Endothelial cell (in vitro differentiated cells): ENCODE measurements at regions not wholly inside any gene's neighbourhood (a gene's known extent, or its start where the extent isn't known, plus 50 kb on each side); places are given as distances from the start of the nearest gene placed in this dataset.

Experiments
- DNase-seq: peaks from one replicate; pipeline ENCODE4 v3.0.0; 2021; ENCODE audit warnings: low spot score
- H3K27ac Mint-ChIP-seq: one replicate; pipeline ENCODE4 v1.8.0; 2021; ENCODE audit warnings: mixed read lengths, inconsistent platforms; ENCODE audit not compliant: unreplicated experiment
- H3K27me3 Mint-ChIP-seq: one replicate; pipeline ENCODE4 v1.8.0; 2021; ENCODE audit warnings: mild to moderate bottlenecking, moderate library complexity, mixed read lengths, inconsistent platforms; ENCODE audit not compliant: unreplicated experiment
- H3K36me3 Mint-ChIP-seq: one replicate; pipeline ENCODE4 v1.8.0; 2021; ENCODE audit warnings: mild to moderate bottlenecking, low read depth, mixed read lengths, inconsistent platforms; ENCODE audit not compliant: unreplicated experiment
- H3K4me1 Mint-ChIP-seq: one replicate; pipeline ENCODE4 v1.8.0; 2021; ENCODE audit warnings: mild to moderate bottlenecking, mixed read lengths, inconsistent platforms; ENCODE audit not compliant: unreplicated experiment
- H3K4me3 Mint-ChIP-seq: one replicate; pipeline ENCODE4 v1.8.0; 2021; ENCODE audit warnings: mild to moderate bottlenecking, mixed read lengths, inconsistent platforms; ENCODE audit not compliant: unreplicated experiment
- H3K9me3 Mint-ChIP-seq: one replicate; pipeline ENCODE4 v1.8.0; 2021; ENCODE audit warnings: mixed read lengths, inconsistent platforms; ENCODE audit not compliant: unreplicated experiment
- CTCF ChIP-seq: fragments of 200-600 bp; sonication (generic); IDR thresholded peaks from one replicate; pipeline ENCODE4 v1.5.0; 2021; ENCODE audit warnings: antibody characterized with exemption; ENCODE audit not compliant: unreplicated experiment

GRCh38 chr6:85137865-85138264 is 312.0 kb upstream of the NT5E start:
- H3K4me3 Mint-ChIP-seq, result no peak overlapping the region
- DNase-seq, result no peak
- no peaks in the 10 kb centered on the region for H3K27me3 Mint-ChIP-seq
- no peaks in the 10 kb centered on the region for H3K4me1 Mint-ChIP-seq
- TF ChIP-seq CTCF, result no peak
- no peaks in the 10 kb centered on the region for H3K36me3 Mint-ChIP-seq
- no peaks in the 10 kb centered on the region for H3K9me3 Mint-ChIP-seq
- H3K27ac Mint-ChIP-seq, result no peak overlapping the region

GRCh38 chr6:85136310-85136709 is 313.6 kb upstream of the NT5E start:
- H3K4me3 Mint-ChIP-seq, result no peak overlapping the region
- no peaks in the 10 kb centered on the region for H3K4me1 Mint-ChIP-seq
- no peaks in the 10 kb centered on the region for H3K27me3 Mint-ChIP-seq
- no peak for TF ChIP-seq CTCF
- no peaks in the 10 kb centered on the region for H3K36me3 Mint-ChIP-seq
- DNase-seq, result no peak
- H3K9me3 Mint-ChIP-seq, result no peaks in the 10 kb centered on the region
- no peak overlapping the region for H3K27ac Mint-ChIP-seq

- no peaks in the 10 kb centered on the region for H3K9me3 Mint-ChIP-seq
- H3K4me3 Mint-ChIP-seq, result no peak overlapping the region
- no peaks in the 10 kb centered on the region for H3K36me3 Mint-ChIP-seq
- no peak overlapping the region for H3K27ac Mint-ChIP-seq
- DNase-seq, result no peak
- no peaks in the 10 kb centered on the region for H3K27me3 Mint-ChIP-seq
- no peak for TF ChIP-seq CTCF
- no peaks in the 10 kb centered on the region for H3K4me1 Mint-ChIP-seq
Measured at GRCh38 chr6:85135376-85136094, 314.3 kb upstream of the NT5E start.

GRCh38 chr6:85134172-85134571 is 315.7 kb upstream of the NT5E start:
- H3K4me3 Mint-ChIP-seq, result no peak overlapping the region
- H3K27ac Mint-ChIP-seq, result no peak overlapping the region
- TF ChIP-seq CTCF, result no peak

GRCh38 chr6:85132091-85132490 is 317.8 kb upstream of the NT5E start:
- H3K4me3 Mint-ChIP-seq, result no peak overlapping the region

More at GRCh38 chr6:85134172-85134571, 315.7 kb upstream of the NT5E start:
- Mint-ChIP-seq H3K9me3 (no peaks in the 10 kb centered on the region), H3K36me3 (no peaks in the 10 kb centered on the region), H3K27me3 (no peaks in the 10 kb centered on the region), H3K4me1 (no peaks in the 10 kb centered on the region)
- no peak for DNase-seq

More at GRCh38 chr6:85132091-85132490, 317.8 kb upstream of the NT5E start:
- Mint-ChIP-seq H3K4me1 (no peaks in the 10 kb centered on the region), H3K36me3 (no peaks in the 10 kb centered on the region), H3K27ac (no peak overlapping the region), H3K27me3 (no peaks in the 10 kb centered on the region), H3K9me3 (no peaks in the 10 kb centered on the region)
- no peak for DNase-seq
- TF ChIP-seq CTCF, result no peak
